HG02759 (cell line): ENCODE measurements at regions not wholly inside any gene's neighbourhood (a gene's known extent, or its start where the extent isn't known, plus 50 kb on each side); places are given as distances from the start of the nearest gene placed in this dataset.

Experiments used
- ATAC-seq: cut with Tn5 transposase; IDR thresholded peaks from one replicate; pipeline ENCODE4 v1.9.1; 2021; ENCODE audit warnings: mild to moderate bottlenecking, moderate library complexity; ENCODE audit not compliant: unreplicated experiment

DNA sequence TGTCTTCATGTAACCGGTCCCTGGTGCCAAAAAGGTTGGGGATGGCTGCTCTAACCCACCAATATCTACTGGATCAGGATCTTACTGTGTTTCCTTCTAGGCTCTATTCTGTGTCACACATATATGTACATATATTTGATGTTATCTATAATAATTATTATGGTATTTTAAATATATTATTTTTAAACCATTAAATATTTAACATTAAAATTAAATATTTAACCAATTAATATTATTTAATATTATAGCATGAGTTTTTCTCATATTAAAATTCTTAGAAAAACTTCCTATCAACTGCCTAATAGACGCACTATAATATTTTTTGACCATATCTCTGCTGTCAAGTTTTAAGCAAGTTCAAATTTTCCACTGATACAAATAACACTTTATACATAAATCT is 196.9 kb upstream of the PLET1 start:
- ATAC-seq, result no peak

DNA sequence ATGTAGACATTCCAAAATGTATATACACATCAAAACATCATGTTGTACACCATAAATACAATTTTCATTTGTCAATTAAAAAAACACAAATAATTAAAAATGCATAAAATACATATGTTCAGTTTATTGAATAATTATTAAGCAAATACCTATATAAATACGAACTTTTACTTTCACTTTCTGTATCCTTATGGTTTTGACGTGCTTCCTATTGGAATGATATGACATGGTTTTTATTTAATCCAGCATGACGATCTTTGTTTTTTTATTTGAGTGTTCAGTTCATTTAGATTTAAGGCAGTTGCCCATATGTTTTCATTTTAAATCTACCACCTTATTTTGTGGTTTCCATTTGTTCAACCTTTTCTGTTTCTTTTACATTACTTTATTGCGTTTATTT is 198.3 kb upstream of the PLET1 start:
- no peak for ATAC-seq

DNA sequence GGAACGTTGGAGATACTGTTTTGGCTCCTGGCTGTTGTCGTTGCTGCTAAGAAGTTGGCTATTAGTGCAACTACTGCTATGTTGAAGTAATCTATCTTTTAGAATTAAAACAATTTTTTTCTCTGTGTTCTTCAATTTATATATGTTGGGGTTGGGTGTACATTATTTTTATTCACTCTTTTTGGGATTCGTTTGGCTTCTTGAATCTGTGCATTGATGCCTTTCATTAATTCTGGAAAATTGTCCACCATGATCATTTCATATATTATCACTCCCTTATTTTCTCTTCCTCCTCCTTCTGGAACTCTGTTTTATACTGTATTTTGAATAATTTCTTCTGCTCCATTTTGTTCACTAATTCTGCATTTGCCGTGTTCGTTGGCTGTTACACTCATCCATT is 199.5 kb upstream of the PLET1 start:
- ATAC-seq, result no peak

DNA sequence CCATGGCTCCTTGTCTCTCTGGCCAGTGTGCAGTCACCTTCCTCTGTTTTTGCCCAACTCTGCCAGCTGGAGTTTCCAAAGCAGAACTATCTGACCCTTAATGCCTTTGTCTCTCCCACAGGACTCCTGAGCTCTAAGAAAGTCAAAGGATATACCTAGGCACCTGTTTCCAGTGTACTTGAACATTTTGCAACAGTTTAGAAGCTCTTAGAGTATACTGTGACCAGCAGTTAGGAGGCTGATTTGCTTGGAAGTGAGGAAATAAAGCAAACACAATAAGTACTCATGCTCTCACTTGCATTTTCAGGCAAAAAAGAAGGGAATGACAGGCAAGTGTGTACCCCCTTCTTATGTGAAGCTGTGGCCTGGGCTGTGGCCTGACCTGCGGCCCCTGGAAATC is 204.3 kb upstream of the PLET1 start:
- no peak for ATAC-seq

DNA sequence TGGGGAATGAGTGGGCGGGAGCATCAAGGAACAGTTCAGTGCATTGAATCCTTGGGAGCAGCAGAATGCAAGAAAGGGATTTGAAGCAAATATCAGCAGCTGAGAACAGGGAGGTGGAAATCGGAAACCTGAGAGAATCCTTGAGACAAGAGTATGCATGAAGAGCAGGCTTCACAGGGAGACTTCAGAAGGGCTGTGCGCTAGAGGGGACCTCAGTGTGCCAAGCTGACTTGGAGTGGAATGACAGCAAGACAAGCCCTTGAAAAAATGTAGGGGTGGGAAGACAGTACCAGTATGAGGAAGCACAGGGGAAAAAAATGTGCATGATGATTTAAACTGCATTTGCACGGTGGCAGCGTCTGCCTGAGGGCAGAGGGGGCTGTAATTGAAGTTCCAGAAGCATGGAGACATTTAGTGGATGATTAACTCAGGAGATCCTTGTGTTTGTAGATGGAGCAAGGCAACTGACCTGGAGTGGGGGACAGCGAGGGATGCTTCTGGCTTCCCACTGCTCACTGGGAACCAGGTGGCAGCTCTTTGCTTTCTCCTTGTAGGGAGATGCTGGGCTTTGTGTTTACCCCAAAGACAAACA is 204.9 kb upstream of the PLET1 start:
- no peak for ATAC-seq

DNA sequence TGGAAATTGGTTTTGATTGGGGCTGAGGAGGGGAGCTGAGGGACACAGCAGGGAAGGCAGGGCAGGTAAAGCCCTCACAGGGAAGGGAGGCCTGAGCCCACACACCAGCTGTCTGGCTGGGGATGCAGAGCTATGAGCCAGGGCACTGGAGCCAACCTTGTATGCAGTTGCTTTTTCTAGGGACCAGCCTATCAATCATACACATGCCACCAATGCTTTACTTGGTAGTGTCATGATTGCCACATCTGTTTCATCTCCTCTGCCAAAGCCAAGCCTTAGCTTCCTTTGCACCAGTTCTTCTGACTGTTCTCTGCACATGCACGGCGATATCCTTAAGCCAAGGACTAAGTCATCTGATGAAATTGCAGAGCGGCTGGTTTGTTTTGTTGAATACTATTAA is 207.1 kb upstream of the PLET1 start:
- ATAC-seq, result no peak

DNA sequence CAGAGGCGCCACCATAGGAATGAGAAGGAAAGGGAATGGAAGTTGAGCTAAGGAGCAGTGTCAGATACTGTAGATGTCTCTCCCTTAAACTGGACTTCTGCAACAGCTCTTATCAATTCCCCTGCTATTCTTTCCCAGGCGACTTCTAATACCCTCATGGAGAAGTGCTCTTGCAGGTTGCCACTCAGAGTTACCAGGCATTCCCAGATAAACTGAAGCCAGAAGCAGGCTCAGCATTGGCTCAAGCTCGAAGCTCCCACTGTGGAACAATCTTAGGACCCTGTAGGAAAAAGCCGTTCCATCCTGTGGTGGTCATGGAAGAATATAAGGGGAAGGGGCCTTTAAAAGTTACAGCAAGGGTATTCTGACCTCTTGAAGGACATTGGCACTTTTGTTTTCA is 208.7 kb upstream of the PLET1 start:
- no peak for ATAC-seq

DNA sequence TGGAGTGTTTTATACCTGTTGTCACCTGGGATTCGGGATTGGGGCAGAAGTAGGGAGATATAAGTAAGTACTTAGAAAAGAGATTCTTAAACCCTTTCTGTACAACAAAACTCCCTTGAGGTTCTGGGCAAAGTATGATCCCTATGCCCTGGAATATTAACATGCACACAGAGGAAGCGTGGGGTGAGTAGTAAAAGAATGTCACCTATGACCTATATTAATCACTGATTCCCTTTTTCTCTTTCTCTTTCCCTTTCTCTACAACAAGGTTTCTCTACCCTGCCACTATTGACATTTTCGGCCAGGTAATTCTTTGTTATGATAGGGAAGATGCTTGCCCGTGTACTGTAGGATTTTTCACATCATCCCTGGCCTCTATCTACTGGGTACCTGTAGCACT is 209.7 kb upstream of the PLET1 start:
- no peak for ATAC-seq

DNA sequence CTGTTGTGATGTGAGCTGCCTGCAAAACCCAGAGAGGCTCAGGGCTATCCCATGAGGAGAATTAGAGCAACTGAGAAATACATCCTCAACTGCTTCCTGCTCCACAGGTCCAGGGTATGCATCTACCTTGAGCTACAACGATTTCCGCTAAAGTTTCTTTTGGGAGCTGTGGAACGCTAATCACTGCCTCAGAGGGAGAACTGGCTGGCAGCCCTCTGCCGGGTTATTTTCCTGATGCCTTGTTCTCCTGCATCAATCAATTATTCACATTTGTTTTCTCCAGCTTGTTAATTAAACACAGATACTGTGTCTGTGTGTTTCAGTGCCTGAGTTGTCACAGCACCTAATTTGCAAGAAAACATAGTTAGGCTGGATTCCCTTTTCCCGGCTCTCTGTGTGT is 211.1 kb upstream of the PLET1 start:
- no peak for ATAC-seq

DNA sequence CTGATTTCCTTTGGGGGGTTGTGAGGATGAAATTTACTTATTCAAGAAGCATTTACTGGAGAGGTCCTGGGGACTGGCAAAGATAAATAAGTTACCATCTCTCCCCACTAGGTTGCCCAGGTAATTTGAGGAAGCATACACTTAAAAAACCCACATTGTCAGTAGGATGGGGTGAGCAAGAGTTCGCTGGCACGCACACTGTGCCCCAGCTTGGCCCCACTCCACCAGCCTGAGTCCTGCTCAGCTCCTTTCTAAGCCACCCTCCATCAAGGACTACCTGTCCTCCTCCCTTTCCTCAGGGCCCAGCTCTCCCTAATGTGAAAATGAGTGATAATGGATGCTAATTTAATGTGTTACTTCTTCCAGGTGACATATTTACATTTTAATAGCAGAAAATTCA is 216.5 kb upstream of the PLET1 start:
- no peak for ATAC-seq

DNA sequence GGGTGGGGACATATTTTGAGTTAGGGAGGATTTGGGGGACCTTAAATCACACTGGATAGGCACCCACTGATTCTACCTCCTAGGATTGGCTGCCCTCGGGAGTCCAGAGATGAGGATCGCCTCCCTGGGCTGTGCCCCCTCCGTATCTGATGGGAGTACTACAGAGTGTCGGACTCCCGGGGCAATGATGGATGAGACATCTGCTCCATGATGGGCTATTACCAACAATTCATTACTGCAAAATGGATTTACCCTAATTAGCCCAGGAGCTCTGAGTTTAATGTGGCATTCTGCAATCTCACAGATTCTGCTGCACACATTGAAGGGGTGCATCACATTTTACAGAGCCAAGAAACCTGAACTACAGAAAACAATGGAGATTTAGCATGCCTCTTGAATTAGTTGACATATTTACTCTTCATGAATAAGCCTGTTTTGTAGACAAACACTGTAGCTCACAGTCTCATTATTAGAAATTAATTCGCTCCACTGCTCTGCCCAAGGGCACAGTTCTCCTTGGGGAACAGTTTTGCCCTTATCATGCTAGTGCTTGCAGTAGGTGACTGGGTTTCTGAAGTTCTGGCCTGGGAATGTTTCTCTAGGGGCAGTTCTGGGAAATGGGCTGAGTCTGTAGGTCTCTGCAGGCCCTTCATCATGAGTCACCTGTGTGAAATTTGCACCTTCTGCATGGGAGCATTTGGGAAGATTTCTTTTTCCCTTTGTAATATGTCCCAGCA is 217.1 kb upstream of the PLET1 start:
- no peak for ATAC-seq

DNA sequence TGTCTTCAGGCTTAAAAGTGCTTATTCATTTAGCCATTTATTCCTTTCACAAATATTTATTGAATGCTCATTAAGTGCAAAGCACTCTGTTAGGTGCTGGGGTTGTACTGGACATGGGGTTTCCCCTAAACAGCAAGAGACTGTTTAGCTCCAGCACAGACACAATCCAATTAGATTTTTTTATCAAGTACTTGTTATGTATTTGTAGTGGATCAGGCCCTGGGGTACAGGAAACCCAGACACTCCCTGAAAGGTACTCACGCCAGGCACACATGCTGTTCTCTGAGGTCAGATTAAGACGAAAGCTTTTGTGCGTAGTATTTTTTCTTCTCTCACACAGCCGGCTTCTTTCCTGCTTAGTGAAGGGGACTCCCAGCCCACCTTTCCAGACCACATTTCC is 218.1 kb upstream of the PLET1 start:
- no peak for ATAC-seq

DNA sequence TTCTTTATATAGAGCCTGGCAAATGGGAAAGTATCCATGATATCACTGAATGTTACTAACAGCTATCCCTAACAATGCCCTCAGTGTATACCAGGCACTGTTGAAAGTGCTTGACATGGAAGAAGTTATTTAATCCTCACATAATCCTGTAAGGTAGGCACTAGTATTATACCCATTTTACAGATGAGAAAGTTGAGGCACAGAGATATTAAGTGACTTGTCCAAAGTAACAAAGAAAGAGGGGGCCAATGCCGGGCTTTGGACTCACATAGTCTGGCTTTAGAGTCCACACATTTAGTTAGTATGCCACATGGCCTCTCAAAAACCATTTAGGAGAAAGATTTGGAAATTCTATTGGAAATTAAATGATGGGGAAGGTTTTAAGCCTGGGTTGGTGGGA is 220.8 kb upstream of the PLET1 start:
- no peak for ATAC-seq

DNA sequence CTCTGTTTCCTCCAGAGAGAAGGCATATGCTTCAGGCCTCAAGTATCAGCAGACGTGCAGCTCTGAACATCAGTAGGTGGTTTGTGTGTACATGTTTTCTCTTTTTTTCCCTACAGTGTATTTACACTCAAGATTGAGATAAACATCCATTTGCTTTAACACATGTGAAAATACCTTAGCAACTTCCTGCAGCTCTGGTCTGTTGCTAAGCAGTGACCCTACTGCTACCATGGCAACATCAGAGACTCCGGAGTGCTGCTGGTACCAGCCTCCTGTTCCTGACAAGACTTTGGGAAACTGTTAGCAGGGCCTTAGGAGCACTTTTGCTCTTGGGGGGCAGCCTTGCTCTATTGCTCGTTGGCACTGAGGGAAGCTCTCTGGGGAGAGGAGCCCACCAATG is 221.2 kb upstream of the PLET1 start:
- no peak for ATAC-seq

DNA sequence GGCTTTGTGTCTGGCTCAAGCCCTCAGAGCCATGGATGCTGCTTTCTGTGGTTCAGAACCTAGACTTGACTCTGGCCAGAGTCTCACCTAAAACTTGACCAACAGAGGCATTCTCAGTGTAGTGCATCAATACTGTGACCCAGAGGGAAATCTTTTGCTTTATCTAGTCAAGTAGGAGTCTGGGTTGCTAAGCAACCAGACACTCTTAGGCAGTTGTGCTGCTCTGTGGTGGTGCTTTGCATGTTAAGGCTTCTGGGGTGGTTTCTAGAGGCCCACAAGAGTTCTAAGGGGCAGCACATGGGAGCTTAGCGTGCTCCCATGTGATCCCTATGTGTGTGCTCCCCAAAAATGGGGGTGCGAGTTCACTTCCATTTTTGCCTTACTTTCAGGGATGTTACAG is 224.6 kb upstream of the PLET1 start:
- peak; percentile 85 for ATAC-seq

DNA sequence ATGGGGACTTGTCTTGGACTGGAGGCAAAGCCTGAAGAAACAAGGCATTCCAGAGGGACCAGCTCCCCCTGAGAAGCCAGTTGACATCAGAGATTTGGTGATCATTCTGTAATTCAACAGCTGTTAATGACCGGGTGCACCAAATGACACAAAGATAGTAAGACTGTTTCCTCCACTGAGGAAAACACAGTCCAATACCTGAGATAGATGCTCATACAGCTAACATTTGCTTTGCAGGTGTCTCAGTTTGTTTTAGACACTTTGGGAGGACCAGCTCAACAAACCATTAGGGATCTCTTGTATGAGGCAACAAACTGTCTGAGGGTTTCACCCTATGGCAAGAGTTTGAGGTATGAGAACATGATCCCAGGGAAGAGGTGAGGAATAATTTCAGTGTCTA is 237.2 kb upstream of the PLET1 start:
- no peak for ATAC-seq

DNA sequence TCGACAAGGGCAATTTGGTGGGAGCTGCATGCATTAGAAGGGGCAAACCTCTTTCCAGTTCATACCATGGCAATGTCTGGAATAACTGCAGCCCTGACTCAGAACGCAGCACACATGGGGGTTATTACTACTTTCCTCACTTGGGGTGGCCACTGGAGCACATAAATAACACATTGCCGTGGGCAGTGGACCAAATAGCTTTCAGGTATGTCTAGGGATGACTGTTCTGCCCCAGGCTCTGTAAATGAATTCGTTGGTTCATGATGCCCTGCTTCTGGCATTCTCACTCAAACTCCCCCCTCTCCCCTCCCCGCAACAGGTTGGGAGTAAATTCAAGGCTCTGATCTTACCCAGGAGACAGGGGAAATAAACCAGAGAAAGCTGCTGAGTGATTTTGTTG is 238.0 kb upstream of the PLET1 start:
- ATAC-seq, result no peak

DNA sequence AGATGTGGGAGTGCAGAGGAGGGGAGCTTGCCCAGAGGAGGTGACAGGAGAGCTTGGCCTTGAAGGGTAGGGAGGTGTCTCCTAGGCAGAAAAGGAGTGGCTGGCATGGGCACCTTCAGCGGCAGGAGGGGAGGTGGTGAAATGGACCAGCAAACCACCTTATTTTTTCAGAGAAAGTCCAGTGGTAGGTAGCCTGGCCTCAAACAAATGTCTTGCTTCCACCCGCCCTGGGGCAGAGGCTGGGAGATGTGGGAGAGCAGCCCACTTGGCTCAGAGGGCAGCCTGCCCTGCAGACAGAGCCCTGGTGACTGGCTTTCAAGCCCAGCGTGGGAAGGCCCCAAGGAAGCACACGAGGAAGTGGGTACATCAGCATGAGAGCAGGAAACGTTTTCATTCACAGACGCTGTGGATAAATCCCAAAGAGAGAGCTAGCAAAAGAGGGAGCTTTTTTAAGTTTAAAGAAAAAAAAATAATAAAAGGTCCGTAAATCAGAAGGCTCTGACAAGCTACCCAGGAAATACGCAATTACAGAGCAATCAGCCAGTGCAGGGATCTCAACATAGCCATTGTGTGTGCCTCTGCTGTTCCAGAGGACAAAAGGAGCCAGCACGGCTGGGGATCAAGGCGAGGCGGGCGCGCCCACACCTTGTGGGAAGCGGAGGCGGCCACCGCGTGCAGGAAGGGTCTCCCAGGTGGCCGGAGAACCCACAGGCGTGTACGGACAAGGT is 238.7 kb upstream of the PLET1 start:
- no peak for ATAC-seq

DNA sequence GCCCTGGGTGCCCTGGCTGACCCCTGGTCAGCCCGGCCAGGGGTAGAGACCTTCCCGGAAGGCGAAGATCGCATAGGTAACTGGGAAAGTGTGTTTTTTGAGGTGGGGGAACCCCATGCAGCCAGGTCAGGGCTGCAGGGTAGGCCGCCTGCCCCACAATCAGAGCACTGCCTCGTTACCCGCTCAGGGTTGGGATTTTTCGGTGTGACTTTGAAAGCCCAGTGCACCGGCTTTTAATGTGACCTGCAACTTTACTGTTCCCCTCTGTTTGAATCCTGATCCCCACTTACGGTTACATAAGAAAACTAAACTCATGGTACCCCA is 239.2 kb upstream of the PLET1 start:
- ATAC-seq, result no peak

DNA sequence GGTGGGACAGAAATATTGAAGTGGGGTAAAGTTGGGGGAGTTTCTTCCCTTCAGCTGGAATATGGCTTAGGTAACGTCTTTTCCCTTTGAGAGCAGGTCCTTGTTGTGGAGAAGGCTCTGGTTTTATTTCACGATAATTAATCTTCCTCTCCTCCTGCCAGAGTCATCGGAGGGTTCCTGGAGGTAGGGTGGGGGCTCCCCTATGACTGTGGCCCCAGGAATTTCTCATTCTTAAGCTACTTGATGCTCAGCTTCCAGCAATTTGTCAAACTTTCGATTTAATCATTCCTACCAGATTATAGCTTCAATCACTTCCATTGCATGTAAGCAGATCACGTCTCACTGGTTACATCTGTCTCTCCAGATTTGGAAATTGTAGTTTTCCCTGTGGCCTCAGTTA is 242.8 kb upstream of the PLET1 start:
- ATAC-seq, result no peak

DNA sequence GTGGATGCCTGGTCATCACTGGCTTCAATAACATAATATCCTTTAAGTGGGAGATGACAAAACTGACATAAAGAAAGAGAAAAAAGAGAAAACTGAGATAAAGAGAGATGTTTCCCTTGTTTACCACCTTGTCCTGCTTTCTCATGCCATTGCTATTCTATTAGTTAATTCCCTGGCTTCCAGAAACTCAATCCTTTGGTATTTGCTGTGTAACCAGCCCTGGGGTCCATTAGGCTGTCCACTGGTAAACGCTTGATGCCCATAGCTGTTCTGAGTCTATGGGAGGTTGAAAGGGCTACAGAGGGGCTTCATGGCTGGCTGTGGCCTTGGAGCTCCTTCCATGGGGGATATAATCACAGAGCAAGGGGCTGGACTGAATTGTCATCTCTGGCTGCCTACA is 243.4 kb upstream of the PLET1 start:
- no peak for ATAC-seq

DNA sequence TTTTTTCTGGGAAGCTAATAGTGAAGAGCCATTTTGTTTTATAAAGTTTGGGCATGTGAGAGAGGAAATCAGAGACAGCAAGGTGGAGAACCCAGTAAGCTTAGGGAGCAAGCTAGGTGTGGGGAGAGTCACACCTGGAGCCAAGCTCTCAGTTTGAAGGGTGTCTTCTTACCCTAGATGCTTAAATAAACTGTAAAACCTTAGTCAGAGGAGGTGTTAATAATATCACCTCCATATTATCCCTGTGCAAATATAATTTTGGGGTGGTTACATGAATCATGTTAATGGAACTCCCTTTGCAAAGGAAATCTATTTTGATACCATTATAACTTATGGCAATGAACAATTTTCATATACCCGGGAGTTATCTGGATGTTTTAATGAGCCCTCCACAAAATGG is 246.2 kb upstream of the PLET1 start:
- ATAC-seq, result no peak

DNA sequence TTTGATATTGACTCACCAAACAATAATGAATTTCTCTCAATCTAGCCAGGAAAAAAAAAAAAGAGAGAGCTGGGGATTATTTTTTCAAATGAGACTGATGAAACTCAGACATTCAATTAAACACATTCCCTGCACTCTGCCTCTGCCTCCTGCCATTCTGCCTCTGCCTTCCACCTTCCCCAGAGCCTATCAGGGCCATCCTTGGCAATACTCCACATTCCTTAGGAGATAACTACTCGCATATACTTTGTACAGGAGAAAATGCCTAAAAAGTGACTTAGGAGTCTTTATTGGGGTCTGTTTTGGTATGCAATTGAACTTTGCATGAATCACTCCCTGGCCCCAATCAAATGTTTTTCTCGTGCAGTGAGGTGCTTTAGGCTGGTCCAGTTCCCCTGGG is 246.6 kb upstream of the PLET1 start:
- no peak for ATAC-seq
